Lung (tissue), 11 donors: ENCODE measurements at regions not wholly inside any gene's neighbourhood (a gene's known extent, or its start where the extent isn't known, plus 50 kb on each side); places are given as distances from the start of the nearest gene placed in this dataset.

ENCODE experiments used
- ATAC-seq: fragments of 200-7000 bp; cut with Tn5 transposase; one replicate; pipeline ENCODE4 v1.9.1; 2020; ENCODE audit warnings: moderate number of reproducible peaks; ENCODE audit not compliant: insufficient read depth, low FRiP score
- DNase-seq, 3 donors: peaks; one replicate each; pipeline ENCODE4 v3.0.0-alpha.2; 2013 to 2017
- H3K27ac ChIP-seq, 2 donors: one replicate each; pipeline ENCODE4 v1.5.1; 2013; ENCODE audit warnings: mild to moderate bottlenecking in 2 of 2, moderate library complexity in 2 of 2, control low read depth in 1 of 2, inconsistent platforms in 1 of 2, low read depth in 1 of 2, low read length in 1 of 2
- H3K27me3 ChIP-seq, 3 donors: one replicate each; pipeline ENCODE4 v1.5.1; 2013; ENCODE audit warnings: low read length in 2 of 3; ENCODE audit not compliant: control insufficient read depth in 3 of 3, insufficient read depth in 3 of 3
- H3K36me3 ChIP-seq, 4 donors: one replicate each; pipeline ENCODE4 v1.5.1; 2013; ENCODE audit warnings: low read length in 4 of 4, mild to moderate bottlenecking in 1 of 4, moderate library complexity in 1 of 4; ENCODE audit not compliant: control insufficient read depth in 4 of 4, insufficient read depth in 4 of 4
- H3K4me1 ChIP-seq, 5 donors: one replicate each; pipeline ENCODE4 v1.5.1; 2013; ENCODE audit warnings: low read length in 5 of 5, mild to moderate bottlenecking in 2 of 5, moderate library complexity in 1 of 5; ENCODE audit not compliant: control insufficient read depth in 5 of 5, insufficient read depth in 5 of 5
- H3K4me3 ChIP-seq: one replicate; pipeline ENCODE4 v1.5.1; 2013; ENCODE audit warnings: mild to moderate bottlenecking, control low read depth, moderate library complexity
- H3K9ac ChIP-seq, 2 donors: one replicate each; pipeline ENCODE4 v1.5.1; 2013; ENCODE audit warnings: low read length in 2 of 2, control low read depth in 1 of 2; ENCODE audit not compliant: insufficient read depth in 1 of 2
- H3K9me3 ChIP-seq, 4 donors: one replicate each; pipeline ENCODE4 v1.5.1; 2013; ENCODE audit warnings: low read length in 3 of 4, mild to moderate bottlenecking in 1 of 4, moderate library complexity in 1 of 4; ENCODE audit not compliant: control insufficient read depth in 4 of 4, insufficient read depth in 3 of 4
- WGBS, 2 donors: extraction: QIAGEN DNeasy Blood & Tissue Kit; methylation state at CpG; one replicate each; pipeline ENCODE4 v1.1.7; 2013; 5-methylcytosine and 5-hydroxymethylcytosine counted together
- TF ChIP-seq, protein P1 (sequence below): IDR thresholded peaks from 2 replicates; pipeline ENCODE4 v1.5.1; 2012; ENCODE audit warnings: mild to moderate bottlenecking; ENCODE audit errors: control extremely low read depth, extremely low read depth
- donor health status: control.
- donor health status: control.
- donor health status: Bipolar disorder and iron deficiency.
- donor health status: healthy.
- donor health status: DM: yes; HTN: yes; CAD: no.

DNA sequence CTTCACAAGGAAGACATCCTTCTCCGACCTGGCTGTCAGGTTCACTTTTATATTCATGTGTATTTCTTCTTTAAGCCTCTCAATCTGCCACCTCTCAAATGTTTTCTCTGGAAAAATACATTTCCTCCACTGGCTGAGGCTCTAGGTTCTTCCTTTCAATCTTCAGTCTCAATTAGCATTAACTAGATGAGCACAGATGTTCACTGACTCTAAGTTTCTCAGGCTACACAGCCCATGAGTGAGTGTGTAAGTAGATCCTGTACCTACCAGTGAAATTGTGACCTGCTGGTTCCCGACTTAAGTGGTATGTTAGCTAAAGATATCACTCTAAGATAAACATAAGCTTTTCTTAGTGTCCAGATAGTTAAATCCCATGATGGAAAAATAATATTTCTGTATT is 206.9 kb downstream of the ADAMTS15 start:
- DNase-seq (no peak), ATAC-seq (no peak)
- Histone ChIP-seq H3K27ac (peak overlapping the region in 1 of 2 donors; percentile 58), H3K36me3 (no peaks in the 10 kb centered on the region), H3K9ac (no peak overlapping the region), H3K27me3 (no peaks in the 10 kb centered on the region), H3K9me3 (no peaks in the 10 kb centered on the region), H3K4me1 (peaks cover 5 to 43% (median 26%) of the 10 kb centered on the region in 5 donors), H3K4me3 (no peak overlapping the region)
- TF ChIP-seq, protein P1, sequence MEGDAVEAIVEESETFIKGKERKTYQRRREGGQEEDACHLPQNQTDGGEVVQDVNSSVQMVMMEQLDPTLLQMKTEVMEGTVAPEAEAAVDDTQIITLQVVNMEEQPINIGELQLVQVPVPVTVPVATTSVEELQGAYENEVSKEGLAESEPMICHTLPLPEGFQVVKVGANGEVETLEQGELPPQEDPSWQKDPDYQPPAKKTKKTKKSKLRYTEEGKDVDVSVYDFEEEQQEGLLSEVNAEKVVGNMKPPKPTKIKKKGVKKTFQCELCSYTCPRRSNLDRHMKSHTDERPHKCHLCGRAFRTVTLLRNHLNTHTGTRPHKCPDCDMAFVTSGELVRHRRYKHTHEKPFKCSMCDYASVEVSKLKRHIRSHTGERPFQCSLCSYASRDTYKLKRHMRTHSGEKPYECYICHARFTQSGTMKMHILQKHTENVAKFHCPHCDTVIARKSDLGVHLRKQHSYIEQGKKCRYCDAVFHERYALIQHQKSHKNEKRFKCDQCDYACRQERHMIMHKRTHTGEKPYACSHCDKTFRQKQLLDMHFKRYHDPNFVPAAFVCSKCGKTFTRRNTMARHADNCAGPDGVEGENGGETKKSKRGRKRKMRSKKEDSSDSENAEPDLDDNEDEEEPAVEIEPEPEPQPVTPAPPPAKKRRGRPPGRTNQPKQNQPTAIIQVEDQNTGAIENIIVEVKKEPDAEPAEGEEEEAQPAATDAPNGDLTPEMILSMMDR: no peak
- WGBS, 2 donors: 78 to 85% methylated on average over 2 of the region's 2 CpGs

DNA sequence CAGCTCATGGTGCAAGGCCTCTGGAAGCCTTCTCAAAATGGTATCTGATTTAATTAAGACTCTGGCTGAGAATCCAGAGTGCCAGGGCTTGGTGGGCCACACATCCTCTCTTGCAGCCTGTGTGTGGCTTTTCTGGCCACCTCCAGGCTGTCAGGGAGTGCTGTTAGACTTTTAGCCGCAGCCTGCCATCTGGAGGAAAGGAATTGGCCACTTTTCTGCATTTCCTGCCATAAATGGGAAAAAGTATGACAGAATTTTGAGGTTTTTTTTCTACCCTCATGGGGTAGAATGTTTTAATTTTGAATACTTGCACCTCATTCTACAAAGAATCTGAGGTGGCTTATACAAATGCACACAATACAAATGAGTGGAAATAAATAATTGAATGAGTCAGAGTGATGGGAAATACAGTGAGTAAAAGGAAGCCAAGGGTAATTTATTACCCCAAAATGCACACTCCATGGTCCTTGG is 218.4 kb downstream of the ADAMTS15 start:
- DNase-seq (peak; percentile 50 to 77 (median 73)), ATAC-seq (no peak)
- 38 to 39% methylated on average over 1 of the region's 1 CpG for WGBS, 2 donors
- no peak overlapping the region for H3K27ac ChIP-seq
- no peaks in the 10 kb centered on the region for H3K36me3 ChIP-seq
- H3K9me3 ChIP-seq: no peaks in the 10 kb centered on the region
- no peak overlapping the region for H3K4me3 ChIP-seq
- H3K27me3 ChIP-seq: no peaks in the 10 kb centered on the region
- peaks cover 0 to 3% (median 0%) of the 10 kb centered on the region in 5 donors for H3K4me1 ChIP-seq
- H3K9ac ChIP-seq: no peak overlapping the region
- TF ChIP-seq, protein P1: no peak

DNA sequence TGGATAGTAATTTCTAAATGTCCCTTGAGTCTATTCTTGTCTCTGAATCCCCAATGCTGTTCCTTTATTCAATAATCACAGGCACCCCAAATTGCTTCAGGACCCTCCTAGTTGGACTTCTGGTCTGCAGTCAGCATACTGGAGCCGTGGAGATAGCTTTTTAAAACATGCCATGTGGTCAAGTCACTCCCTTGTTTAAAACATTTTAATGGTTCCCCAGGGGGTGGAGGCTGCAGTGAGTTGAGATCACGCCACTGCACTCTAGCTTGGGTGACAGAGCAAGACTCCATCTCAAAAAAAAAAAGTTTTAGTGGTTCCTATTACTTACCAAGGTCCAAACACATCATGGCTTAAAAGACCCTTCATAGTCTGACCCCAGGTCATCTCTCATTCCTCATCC is 220.3 kb downstream of the ADAMTS15 start:
- no peak for ATAC-seq
- H3K4me1 ChIP-seq: peaks cover 0 to 7% (median 3%) of the 10 kb centered on the region in 5 donors
- no peak overlapping the region for H3K4me3 ChIP-seq
- H3K27ac ChIP-seq: no peak overlapping the region
- H3K9ac ChIP-seq: no peak overlapping the region
- no peaks in the 10 kb centered on the region for H3K36me3 ChIP-seq
- TF ChIP-seq, protein P1: no peak
- WGBS, 2 donors: 78 to 84% methylated on average over 2 of the region's 2 CpGs
- no peaks in the 10 kb centered on the region for H3K9me3 ChIP-seq
- no peaks in the 10 kb centered on the region for H3K27me3 ChIP-seq
- DNase-seq: no peak

DNA sequence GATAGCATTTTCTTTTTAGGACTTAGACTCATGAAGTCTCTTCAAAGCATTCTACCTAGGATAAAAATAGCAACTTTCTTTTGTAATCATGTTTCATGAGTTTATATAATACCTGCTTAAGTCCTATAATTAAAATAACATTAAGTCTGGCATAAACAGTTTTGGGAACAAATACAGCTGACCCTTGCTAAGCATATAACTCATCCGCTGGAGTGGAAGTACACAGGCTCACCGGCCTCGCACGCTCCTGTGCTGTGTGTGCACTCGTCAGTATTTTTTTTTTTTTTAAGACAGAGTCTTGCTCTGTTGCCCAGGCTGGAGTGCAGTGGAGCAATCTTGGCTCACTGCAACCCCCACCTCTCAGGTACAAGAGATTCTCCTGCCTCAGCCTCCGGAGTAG is 221.8 kb downstream of the ADAMTS15 start:
- no peak for DNase-seq
- TF ChIP-seq, protein P1: no peak
- no peak overlapping the region for H3K27ac ChIP-seq
- H3K9ac ChIP-seq: no peak overlapping the region
- no peak for ATAC-seq
- H3K9me3 ChIP-seq: no peaks in the 10 kb centered on the region
- H3K4me1 ChIP-seq: peaks cover 0 to 9% (median 3%) of the 10 kb centered on the region in 5 donors
- no peaks in the 10 kb centered on the region for H3K36me3 ChIP-seq
- H3K27me3 ChIP-seq: no peaks in the 10 kb centered on the region
- H3K4me3 ChIP-seq: no peak overlapping the region
- 90 to 92% methylated on average over 6 of the region's 6 CpGs for WGBS, 2 donors
